NCI-H1417 treated with DMSO at 0.1 percent for 48 hours (cell line): ENCODE measurements at regions not wholly inside any gene's neighbourhood (a gene's known extent, or its start where the extent isn't known, plus 50 kb on each side); places are given as distances from the start of the nearest gene placed in this dataset.
"Not testable (repeated sequence)": the region's sequence is repeated elsewhere in the genome, so short reads cannot be mapped to it uniquely, and the experiment has no call there.

Experiments
- DNase-seq: peaks from one replicate; lab custom pipeline; 2025; lab: John Stamatoyannopoulos, UW

DNA sequence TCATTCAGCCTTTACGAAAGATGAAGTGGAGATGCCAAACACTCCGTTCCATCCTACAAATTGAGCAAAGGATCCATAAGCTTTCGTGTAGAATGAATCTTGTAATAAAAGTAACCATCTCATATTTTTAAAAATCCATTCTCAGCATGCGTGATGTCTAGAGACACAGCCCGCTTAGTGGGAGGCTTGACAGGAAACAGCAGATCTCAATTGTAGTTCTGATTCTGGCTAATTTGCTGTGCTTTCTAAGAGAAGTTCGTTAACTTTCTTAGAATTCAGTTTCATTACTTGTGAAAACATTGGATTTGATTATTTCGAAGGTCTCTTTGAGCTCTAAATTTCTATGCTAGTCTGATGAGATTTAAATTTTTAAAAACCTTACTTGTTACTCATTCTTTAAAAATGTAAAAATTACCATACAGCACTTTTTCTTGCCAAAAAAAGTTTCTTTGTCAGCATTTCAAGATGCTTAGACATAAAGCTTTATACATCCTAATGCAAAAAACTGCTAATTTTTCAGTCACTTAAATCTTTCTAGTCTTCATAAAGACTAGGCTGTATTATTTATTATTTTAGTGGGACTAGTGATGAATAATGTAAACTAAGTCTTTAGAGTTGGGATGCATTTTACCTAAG is 66.9 kb upstream of the NEIL3 start:
- no peak for DNase-seq

DNA sequence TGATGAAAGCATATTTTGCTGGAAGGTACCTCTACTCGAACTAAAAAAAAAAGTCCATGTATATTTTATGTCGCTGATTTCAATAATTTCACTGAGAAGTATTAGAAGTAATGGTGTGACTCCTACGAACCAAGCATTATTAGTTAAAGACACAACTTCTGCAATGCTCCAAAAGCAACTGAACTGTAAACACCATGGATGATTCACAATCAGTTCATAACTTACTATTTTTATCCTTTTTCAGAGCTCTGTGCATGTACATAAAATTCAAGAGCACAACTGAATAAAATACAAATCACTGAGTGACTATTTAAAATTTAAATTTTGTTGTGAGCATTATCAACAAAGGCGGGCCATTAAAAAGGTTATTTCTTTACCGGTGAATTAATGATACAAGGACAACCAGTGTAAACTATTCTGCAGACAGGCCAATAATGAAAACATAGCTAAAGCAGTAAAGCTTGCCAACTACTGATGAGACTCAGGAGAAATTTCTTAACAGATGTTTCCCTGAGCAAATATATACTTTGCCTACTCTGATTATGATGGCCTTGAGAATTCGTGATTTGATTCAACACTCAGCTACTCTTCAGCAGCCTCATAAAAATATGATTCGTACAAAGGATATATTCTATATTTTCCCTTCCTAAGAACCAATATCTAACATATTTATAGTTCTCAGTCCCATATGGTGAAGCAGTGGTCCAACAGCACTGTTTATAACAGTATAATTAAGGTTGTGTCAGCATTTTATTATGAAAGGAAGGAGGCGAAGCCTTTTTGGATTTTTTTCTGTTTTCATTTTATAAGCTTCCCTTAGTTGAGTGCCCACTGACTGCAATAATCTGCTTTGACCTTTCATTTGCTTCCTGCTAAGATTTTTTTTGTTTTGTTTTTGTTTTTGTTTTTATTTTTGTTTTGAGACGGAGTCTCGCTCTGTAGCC is 62.8 kb upstream of the NEIL3 start:
- DNase-seq, result no peak

DNA sequence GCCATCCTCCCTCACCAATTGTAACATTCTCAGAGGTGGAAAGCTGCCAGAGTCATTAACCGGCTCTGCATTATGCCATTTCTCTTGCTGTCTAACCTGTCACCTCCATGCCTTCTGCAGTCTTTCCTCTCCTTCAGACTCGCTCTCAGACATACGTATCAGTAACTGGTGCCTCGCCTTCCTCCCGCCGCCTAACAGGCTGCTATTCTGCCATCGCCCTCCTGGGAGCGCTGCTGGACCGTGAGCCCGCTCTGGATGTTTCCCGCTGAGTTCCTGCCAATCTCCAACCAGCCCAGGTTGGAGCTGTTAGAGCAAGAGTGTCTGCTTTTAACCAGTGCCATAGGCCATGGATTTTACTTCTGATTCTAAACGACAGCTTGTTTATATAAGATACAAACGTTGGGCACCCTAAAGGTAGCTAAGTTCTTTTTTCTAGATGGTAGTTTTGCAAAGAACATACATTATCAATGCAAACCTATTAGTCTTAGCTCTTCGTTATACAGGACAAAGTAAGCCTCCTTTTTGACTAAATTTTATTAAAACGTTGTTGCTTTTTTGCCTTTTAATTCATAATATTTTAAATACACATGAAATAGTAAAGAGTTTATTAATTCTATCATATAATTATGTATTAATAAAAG is 59.5 kb upstream of the NEIL3 start:
- no peak for DNase-seq

- DNase-seq, result no peak
These were observed 58.4 kb upstream of the NEIL3 start for GRCh38 chr4:177251237-177251636.

DNA sequence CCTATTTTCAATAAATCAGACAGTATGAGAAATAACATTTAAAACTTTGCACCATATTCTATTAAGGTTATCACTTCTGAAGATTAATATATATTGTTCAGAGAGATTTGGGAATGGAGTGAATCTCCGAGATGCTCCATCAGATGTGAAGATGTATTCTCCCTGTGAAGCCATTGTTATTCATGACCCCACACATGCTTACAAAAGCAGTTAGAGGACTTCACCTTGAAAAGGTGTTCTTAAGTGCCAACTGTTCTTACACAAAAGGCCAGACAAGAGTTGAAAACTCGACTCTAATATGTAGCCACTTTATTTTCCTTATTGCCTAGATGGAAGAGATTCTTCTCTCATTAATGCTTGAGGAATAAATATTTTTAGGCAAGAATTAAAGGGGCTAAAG is 54.3 kb upstream of the NEIL3 start:
- no peak for DNase-seq

GRCh38 chr4:177256950-177257349 is 52.7 kb upstream of the NEIL3 start:
- no peak for DNase-seq

DNA sequence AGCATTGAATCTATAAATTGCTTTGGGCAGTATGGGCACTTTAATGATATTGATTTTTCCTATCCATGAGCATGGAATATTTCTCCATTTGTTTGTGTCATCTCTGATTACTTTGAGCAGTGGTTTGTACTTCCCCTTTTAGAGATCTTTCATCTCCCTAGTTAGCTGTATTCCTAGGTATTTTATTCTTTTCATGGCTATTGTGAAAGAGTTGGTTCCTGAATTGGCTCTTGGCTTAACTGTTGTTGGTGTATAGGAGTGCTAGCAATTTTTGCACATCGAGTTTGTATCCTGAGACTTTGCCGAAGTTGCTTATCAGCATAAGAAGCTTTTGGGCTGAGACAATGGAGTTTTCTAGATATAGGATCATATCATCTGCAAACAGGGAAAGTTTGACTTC is 50.2 kb upstream of the NEIL3 start:
- not testable (repeated sequence) for DNase-seq
